Type B pancreatic cell (in vitro differentiated cells): ENCODE measurements at regions not wholly inside any gene's neighbourhood (a gene's known extent, or its start where the extent isn't known, plus 50 kb on each side); places are given as distances from the start of the nearest gene placed in this dataset.
A peak's percentile ranks its signal among the peaks of the same experiment; 100 is the strongest.

ENCODE experiments used
- DNase-seq: peaks from one replicate; pipeline ENCODE4 v3.0.0; 2021; ENCODE audit warnings: mixed read lengths; ENCODE audit not compliant: unreplicated experiment; ENCODE audit errors: extremely low spot score
- H3K27ac Mint-ChIP-seq: 2 replicates; pipeline ENCODE4 v1.8.0; 2021; ENCODE audit warnings: mild to moderate bottlenecking, mixed read lengths
- H3K27me3 Mint-ChIP-seq: 2 replicates; pipeline ENCODE4 v1.8.0; 2021; ENCODE audit warnings: mixed read lengths
- H3K36me3 Mint-ChIP-seq: 2 replicates; pipeline ENCODE4 v1.8.0; 2021; ENCODE audit warnings: mixed read lengths
- H3K4me1 Mint-ChIP-seq: one replicate; pipeline ENCODE4 v1.8.0; 2021; ENCODE audit warnings: mixed read lengths; ENCODE audit not compliant: unreplicated experiment
- H3K4me3 Mint-ChIP-seq: 2 replicates; pipeline ENCODE4 v1.8.0; 2021; ENCODE audit warnings: mild to moderate bottlenecking, mixed read lengths
- H3K9me3 Mint-ChIP-seq: 2 replicates; pipeline ENCODE4 v1.8.0; 2021; ENCODE audit warnings: mixed read lengths
- CTCF ChIP-seq: fragments of 200-600 bp; sonication (generic); conservative IDR thresholded peaks from 2 replicates; pipeline ENCODE4 v1.5.0; 2021; ENCODE audit warnings: antibody characterized with exemption, mild to moderate bottlenecking

DNA sequence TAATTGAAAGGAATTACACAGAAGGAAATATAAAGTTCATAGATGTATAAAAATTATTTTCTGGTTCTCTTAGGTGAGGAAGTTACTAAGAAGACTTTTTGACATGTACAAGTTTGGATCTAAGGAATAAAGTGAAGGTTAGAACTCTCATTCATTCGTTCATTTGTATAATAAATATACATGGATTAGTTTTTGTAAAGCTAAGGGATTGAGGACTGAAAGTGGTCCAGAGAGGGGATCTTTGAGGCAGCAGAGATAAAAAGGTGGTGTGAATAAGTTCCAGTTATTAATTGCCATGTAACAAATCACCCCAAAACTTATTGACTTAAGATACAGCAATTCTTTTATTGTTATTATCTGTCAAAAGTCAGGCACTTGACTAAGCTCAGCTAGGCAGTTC is 110.1 kb upstream of the CELF4 start:
- no peaks in the 10 kb centered on the region for H3K27me3 Mint-ChIP-seq
- no peak for DNase-seq
- peaks cover 5% of the 10 kb centered on the region for H3K9me3 Mint-ChIP-seq
- peaks cover 12% of the 10 kb centered on the region for H3K4me1 Mint-ChIP-seq
- no peak overlapping the region for H3K4me3 Mint-ChIP-seq
- H3K27ac Mint-ChIP-seq = no peak overlapping the region
- no peak for TF ChIP-seq CTCF
- no peaks in the 10 kb centered on the region for H3K36me3 Mint-ChIP-seq

GRCh38 chr18:37674570-37674969 is 109.0 kb upstream of the CELF4 start:
- no peak for DNase-seq
- no peaks in the 10 kb centered on the region for H3K36me3 Mint-ChIP-seq
- peaks cover 5% of the 10 kb centered on the region for H3K9me3 Mint-ChIP-seq
- H3K27ac Mint-ChIP-seq = no peak overlapping the region
- TF ChIP-seq CTCF = no peak
- H3K4me1 Mint-ChIP-seq = peaks cover 7% of the 10 kb centered on the region
- no peaks in the 10 kb centered on the region for H3K27me3 Mint-ChIP-seq
- no peak overlapping the region for H3K4me3 Mint-ChIP-seq

DNA sequence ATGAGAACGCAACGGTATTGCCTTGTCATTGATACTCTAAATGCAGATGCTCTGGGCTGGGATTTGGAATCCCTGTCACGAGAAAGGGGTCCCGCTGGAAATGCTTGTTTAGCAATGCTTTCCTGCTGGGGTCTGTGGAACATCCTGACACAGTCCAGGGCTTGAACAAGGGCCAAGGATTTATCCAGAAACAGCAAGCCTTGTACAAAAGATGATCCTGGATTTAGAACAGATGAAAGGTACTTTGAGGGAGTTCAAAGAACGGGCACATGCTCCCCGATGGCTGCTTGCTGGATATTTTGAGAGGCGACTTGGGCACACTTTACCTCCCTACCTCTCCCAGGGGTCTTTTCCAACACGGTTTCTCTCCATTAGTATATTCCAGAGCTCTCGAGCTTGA is 108.1 kb upstream of the CELF4 start:
- Mint-ChIP-seq H3K36me3 (no peaks in the 10 kb centered on the region), H3K27ac (no peak overlapping the region), H3K9me3 (peaks cover 5% of the 10 kb centered on the region), H3K4me3 (no peak overlapping the region), H3K27me3 (no peaks in the 10 kb centered on the region), H3K4me1 (peaks cover 9% of the 10 kb centered on the region)
- no peak for TF ChIP-seq CTCF
- DNase-seq = peak; percentile 6

- no peak for TF ChIP-seq CTCF
- Mint-ChIP-seq H3K4me3 (no peak overlapping the region), H3K36me3 (no peaks in the 10 kb centered on the region), H3K27me3 (no peaks in the 10 kb centered on the region), H3K4me1 (peaks cover 10% of the 10 kb centered on the region), H3K9me3 (peaks cover 5% of the 10 kb centered on the region), H3K27ac (no peak overlapping the region)
- DNase-seq = no peak
These were observed 107.5 kb upstream of the CELF4 start for GRCh38 chr18:37672932-37673595.

GRCh38 chr18:37672001-37672400 is 106.4 kb upstream of the CELF4 start:
- Mint-ChIP-seq H3K4me1 (peaks cover 10% of the 10 kb centered on the region), H3K9me3 (peaks cover 5% of the 10 kb centered on the region), H3K4me3 (no peak overlapping the region), H3K27ac (no peak overlapping the region), H3K36me3 (no peaks in the 10 kb centered on the region), H3K27me3 (no peaks in the 10 kb centered on the region)
- DNase-seq = no peak
- TF ChIP-seq CTCF = no peak

DNA sequence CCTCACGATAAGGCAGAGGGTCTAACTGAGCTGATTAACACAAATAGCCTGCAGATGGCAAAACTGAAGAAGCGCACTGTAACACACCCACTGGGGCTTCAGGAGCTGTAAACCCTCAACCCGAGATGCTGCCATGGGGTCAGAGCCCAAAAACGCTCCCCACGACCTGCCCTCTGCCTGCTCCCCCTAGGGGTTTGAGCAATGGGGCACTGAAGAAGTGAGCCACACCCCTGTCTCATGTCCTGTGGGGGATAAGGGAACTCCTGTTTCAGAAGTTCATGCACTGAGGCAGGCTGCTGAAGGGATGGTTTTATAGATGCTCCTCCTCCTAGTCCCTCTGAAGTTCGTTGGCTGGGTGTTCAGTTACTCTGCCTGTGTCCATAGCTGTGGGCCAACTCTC is 105.9 kb upstream of the CELF4 start:
- Mint-ChIP-seq H3K4me3 (no peak overlapping the region), H3K4me1 (peaks cover 10% of the 10 kb centered on the region), H3K36me3 (no peaks in the 10 kb centered on the region), H3K9me3 (peaks cover 5% of the 10 kb centered on the region), H3K27me3 (no peaks in the 10 kb centered on the region), H3K27ac (no peak overlapping the region)
- TF ChIP-seq CTCF = no peak
- DNase-seq = no peak
